HepG2 (cell line): ENCODE measurements at regions not wholly inside any gene's neighbourhood (a gene's known extent, or its start where the extent isn't known, plus 50 kb on each side); places are given as distances from the start of the nearest gene placed in this dataset.

ENCODE experiments used
- ATAC-seq: fragments of 200-7000 bp; cut with Tn5 transposase; 3 replicates; pipeline ENCODE4 v1.9.1; 2020; ENCODE audit warnings: mild to moderate bottlenecking, moderate library complexity
- BruUV-seq: library from RNA; stranded (reverse); fragments of 400-500 nt; replicated peaks from 2 replicates; lab custom pipeline; 2021; lab: Mats Ljungman, UMichigan
- CTCF ChIA-PET: fragments of 300-600 bp; formaldehyde crosslinking; extraction: SDS; loops from one replicate; lab custom pipeline; 2021; ENCODE audit warnings: low total read pairs, inconsistent platforms, low intra/inter-chr PET ratio; lab: Yijun Ruan, JAX
- POLR2A ChIA-PET: fragments of 350-600 bp; sonication (Branson Sonifier 250); formaldehyde crosslinking; loops from one replicate; lab custom pipeline; 2020; ENCODE audit warnings: antibody characterized with exemption, inconsistent platforms; lab: Yijun Ruan, JAX
- DNase-seq: peaks from one replicate; pipeline ENCODE4 v3.0.0-alpha.2; 2015; ENCODE audit warnings: low spot score
- FAIRE-seq: peaks from 3 replicates; lab custom pipeline; 2011; peaks lifted over from hg19 to GRCh38; lab: Jason Lieb, UNC
- H2AFZ ChIP-seq: one replicate; pipeline ENCODE4 v1.6.1; 2011; ENCODE audit warnings: low read length, inconsistent platforms
- H3K27ac ChIP-seq: fragments of 300-600 bp; 3 replicates; pipeline ENCODE4 v1.8.0; 2011; ENCODE audit warnings: mixed run types, mild to moderate bottlenecking, mixed read lengths, low read length, inconsistent platforms; ENCODE audit not compliant: insufficient read depth; ENCODE audit errors: extremely low read length
- H3K27me3 ChIP-seq, 2 experiments: fragments of 200-600 bp in 1 of 2; 2 replicates in 1 of 2; 3 replicates in 1 of 2; pipeline versions ENCODE4 v1.6.0 to v1.8.0; 2011; ENCODE audit warnings: low read length in 2 of 2, mild to moderate bottlenecking in 2 of 2, moderate library complexity in 2 of 2, inconsistent platforms in 1 of 2; ENCODE audit not compliant: insufficient read depth in 2 of 2, control insufficient read depth in 1 of 2
- H3K36me3 ChIP-seq, 2 experiments: fragments of 200-600 bp in 1 of 2; replicated peaks in 1 of 2; 2 replicates in 1 of 2; 3 replicates in 1 of 2; pipeline versions ENCODE4 v1.5.1 to v1.8.0; 2011; ENCODE audit warnings: low read length in 2 of 2, inconsistent platforms in 1 of 2; ENCODE audit not compliant: insufficient read depth in 2 of 2, control insufficient read depth in 1 of 2
- H3K4me1 ChIP-seq: 2 replicates; pipeline ENCODE4 v1.5.1; 2012; ENCODE audit warnings: low read length, inconsistent platforms; ENCODE audit not compliant: insufficient read depth
- H3K4me2 ChIP-seq: 2 replicates; pipeline ENCODE4 v1.6.0; 2011; ENCODE audit warnings: low read depth, low read length, inconsistent platforms
- H3K4me3 ChIP-seq, 3 experiments: fragments of 200-600 bp in 1 of 3; sonication (generic), shearing (Covaris generic) in 1 of 3; replicated peaks in 1 of 3; 2 replicates each; pipeline ENCODE4 v1.5.1; 2011 to 2016; ENCODE audit warnings: low read length in 3 of 3, inconsistent platforms in 2 of 3, low read depth in 2 of 3, mild to moderate bottlenecking in 2 of 3, control low read depth in 1 of 3, mixed read lengths in 1 of 3; ENCODE audit not compliant: insufficient read depth in 1 of 3
- H3K79me2 ChIP-seq: one replicate; pipeline ENCODE4 v1.6.1; 2011; ENCODE audit warnings: low read length, inconsistent platforms; ENCODE audit not compliant: insufficient read depth
- H3K9ac ChIP-seq: 2 replicates; pipeline ENCODE4 v1.6.0; 2011; ENCODE audit warnings: mild to moderate bottlenecking, low read depth, low read length, inconsistent platforms; ENCODE audit not compliant: insufficient read depth
- H3K9me3 ChIP-seq: 2 replicates; pipeline ENCODE4 v1.5.1; 2012; ENCODE audit warnings: mild to moderate bottlenecking, low read length
- H4K20me1 ChIP-seq: 2 replicates; pipeline ENCODE4 v1.6.0; 2011; ENCODE audit warnings: inconsistent platforms, mild to moderate bottlenecking, low read length, moderate library complexity; ENCODE audit not compliant: insufficient read depth
- POLR2G ChIP-seq: fragments of 200-400 bp; formaldehyde crosslinking; IDR thresholded peaks from 2 replicates; pipeline ENCODE4 v1.6.1; 2018; ENCODE audit warnings: mild to moderate bottlenecking, low read depth, low read length, moderate library complexity
- RFXANK ChIP-seq: IDR thresholded peaks from 2 replicates; pipeline ENCODE4 v1.6.1; 2016
- ZBTB37 ChIP-seq: sonication (generic); formaldehyde crosslinking; IDR thresholded peaks from 2 replicates; pipeline ENCODE4 v1.4.0; 2020; ENCODE audit warnings: mild to moderate bottlenecking, missing genetic modification reagents
- ZNF691 ChIP-seq: sonication (generic); formaldehyde crosslinking; IDR thresholded peaks from 2 replicates; pipeline ENCODE4 v1.4.0; 2020; ENCODE audit warnings: missing genetic modification reagents, low read depth, mild to moderate bottlenecking, borderline replicate concordance
- ZSCAN22 ChIP-seq: sonication (generic); formaldehyde crosslinking; IDR thresholded peaks from 2 replicates; pipeline ENCODE4 v1.4.0; 2020; ENCODE audit warnings: mild to moderate bottlenecking, missing genetic modification reagents
- WGBS: methylation state at CpG from one replicate; pipeline ENCODE4 v1.1.6; 2017; ENCODE audit warnings: low lambda C conversion rate; 5-methylcytosine and 5-hydroxymethylcytosine counted together
- in situ Hi-C: cut with HindIII; loops from 2 replicates; pipeline ENCODE4 v1.10.0; 2017; ENCODE audit warnings: low pct_unique_long_range_greater_than_20kb; ENCODE audit not compliant: extremely low pct_ligation_motif_present
- intact Hi-C: fragments of 100-400 bp; cut with micrococcal nuclease; formaldehyde crosslinking; loops from one replicate; pipeline ENCODE4 v1.10.0; 2022; ENCODE audit not compliant: unreplicated experiment

- ATAC-seq (no peak), FAIRE-seq (no peak), DNase-seq (no peak)
- 26% methylated on average over 3 of the region's 3 CpGs for WGBS
- ChIA-PET POLR2A (no interaction called here), CTCF (no interaction called here)
- Histone ChIP-seq H3K4me2 (no peak overlapping the region), H3K4me1 (no peaks in the 10 kb centered on the region), H3K9ac (no peak overlapping the region), H2AFZ (no peak overlapping the region), H3K4me3 (no peak overlapping the region), H3K27me3 (no peaks in the 10 kb centered on the region), H3K79me2 (no peaks in the 10 kb centered on the region), H3K36me3 (no peaks in the 10 kb centered on the region), H4K20me1 (no peaks in the 10 kb centered on the region), H3K9me3 (no peaks in the 10 kb centered on the region; the same call in 1 of the 2 replicates), H3K27ac (no peak overlapping the region)
- TF ChIP-seq ZBTB37 (CRISPR knock-in tag) (no peak), RFXANK (no peak)
- intact Hi-C loops = no loop called here
- in situ Hi-C loops = no loop called here
- no TSS peak for BruUV-seq
Measured at GRCh38 chr6:65771946-65772345, 64.9 kb upstream of the EYS start.

GRCh38 chr6:65761890-65762289 lies 54.9 kb upstream of the EYS start:
- Histone ChIP-seq H3K4me1 (no peaks in the 10 kb centered on the region), H3K79me2 (no peaks in the 10 kb centered on the region), H3K27ac (no peak overlapping the region), H4K20me1 (no peaks in the 10 kb centered on the region), H3K4me3 (no peak overlapping the region), H3K9me3 (no peaks in the 10 kb centered on the region), H2AFZ (no peak overlapping the region), H3K36me3 (no peaks in the 10 kb centered on the region), H3K27me3 (no peaks in the 10 kb centered on the region), H3K9ac (no peak overlapping the region), H3K4me2 (no peak overlapping the region)
- in situ Hi-C loops = no loop called here
- intact Hi-C loops = no loop called here
- CTCF ChIA-PET = no interaction called here
- FAIRE-seq (no peak), DNase-seq (no peak), ATAC-seq (no peak)
- no TSS peak for BruUV-seq
- POLR2A ChIA-PET = no interaction called here
- 2% methylated on average over 4 of the region's 4 CpGs for WGBS
- no peak for TF ChIP-seq POLR2G
- TF ChIP-seq ZNF691 = no peak
- no peak for TF ChIP-seq ZSCAN22
